ENCODE measurements at regions not wholly inside any gene's neighbourhood (a gene's known extent, or its start where the extent isn't known, plus 50 kb on each side); places are given as distances from the start of the nearest gene placed in this dataset.

GRCh38 chr13:34879851-34880250, 62.2 kb upstream of the NBEA start:
- Histone ChIP-seq H3K36me3 (ENCODE audit: control insufficient read depth, insufficient read depth, low read length) (no peaks in the 10 kb centered on the region), H3K4me1 (no peaks in the 10 kb centered on the region), H3K27me3 (ENCODE audit: control insufficient read depth, insufficient read depth, low read length) (no peaks in the 10 kb centered on the region), H3K9ac (no peak overlapping the region), H3K4me3 (ENCODE audit: low read depth, low read length) (no peak overlapping the region), H3K4me2 (ENCODE audit: low read length) (no peak overlapping the region), H3K9me3 (ENCODE audit: control insufficient read depth, low read length) (no peaks in the 10 kb centered on the region), H3K27ac (no peak overlapping the region), H3K79me2 (no peaks in the 10 kb centered on the region), H2AFZ (no peak overlapping the region)
- no peak for TF ChIP-seq CTCF (IDR thresholded peaks at IDR 0.05)

GRCh38 chr13:34881494-34881893, 60.6 kb upstream of the NBEA start:
- Histone ChIP-seq H3K4me2 (ENCODE audit: low read length) (no peak overlapping the region), H2AFZ (no peak overlapping the region), H3K27me3 (ENCODE audit: control insufficient read depth, insufficient read depth, low read length) (no peaks in the 10 kb centered on the region), H3K9ac (no peak overlapping the region), H3K4me1 (no peaks in the 10 kb centered on the region), H3K27ac (no peak overlapping the region), H3K79me2 (no peaks in the 10 kb centered on the region), H3K4me3 (ENCODE audit: low read depth, low read length) (no peak overlapping the region), H3K9me3 (ENCODE audit: control insufficient read depth, low read length) (no peaks in the 10 kb centered on the region), H3K36me3 (ENCODE audit: control insufficient read depth, insufficient read depth, low read length) (no peaks in the 10 kb centered on the region)
- TF ChIP-seq CTCF (IDR thresholded peaks at IDR 0.05), result no peak

GRCh38 chr13:34883396-34883795, 58.7 kb upstream of the NBEA start:
- Histone ChIP-seq H3K79me2 (no peaks in the 10 kb centered on the region), H3K4me3 (ENCODE audit: low read depth, low read length) (no peak overlapping the region), H2AFZ (no peak overlapping the region), H3K36me3 (ENCODE audit: control insufficient read depth, insufficient read depth, low read length) (no peaks in the 10 kb centered on the region), H3K4me2 (ENCODE audit: low read length) (no peak overlapping the region), H3K4me1 (no peaks in the 10 kb centered on the region), H3K27ac (no peak overlapping the region), H3K9ac (no peak overlapping the region), H3K27me3 (ENCODE audit: control insufficient read depth, insufficient read depth, low read length) (no peaks in the 10 kb centered on the region), H3K9me3 (ENCODE audit: control insufficient read depth, low read length) (no peaks in the 10 kb centered on the region)
- TF ChIP-seq CTCF (IDR thresholded peaks at IDR 0.05), result no peak

GRCh38 chr13:34884366-34884765, 57.7 kb upstream of the NBEA start:
- no peak overlapping the region for H3K4me2 ChIP-seq (ENCODE audit: low read length)
- H3K4me3 ChIP-seq (ENCODE audit: low read depth, low read length), result no peak overlapping the region
- no peak overlapping the region for H2AFZ ChIP-seq
- TF ChIP-seq CTCF (IDR thresholded peaks at IDR 0.05), result no peak
- H3K36me3 ChIP-seq (ENCODE audit: control insufficient read depth, insufficient read depth, low read length), result no peaks in the 10 kb centered on the region
- H3K9me3 ChIP-seq (ENCODE audit: control insufficient read depth, low read length), result no peaks in the 10 kb centered on the region
- H3K27me3 ChIP-seq (ENCODE audit: control insufficient read depth, insufficient read depth, low read length), result no peaks in the 10 kb centered on the region
- H3K79me2 ChIP-seq, result no peaks in the 10 kb centered on the region
- no peak overlapping the region for H3K27ac ChIP-seq
- no peaks in the 10 kb centered on the region for H3K4me1 ChIP-seq
- no peak overlapping the region for H3K9ac ChIP-seq

- no peaks in the 10 kb centered on the region for H3K9me3 ChIP-seq (ENCODE audit: control insufficient read depth, low read length)
- TF ChIP-seq CTCF (IDR thresholded peaks at IDR 0.05), result no peak
- H3K79me2 ChIP-seq, result no peaks in the 10 kb centered on the region
- no peaks in the 10 kb centered on the region for H3K4me1 ChIP-seq
- no peak overlapping the region for H3K27ac ChIP-seq
- no peak overlapping the region for H3K4me3 ChIP-seq (ENCODE audit: low read depth, low read length)
- no peaks in the 10 kb centered on the region for H3K27me3 ChIP-seq (ENCODE audit: control insufficient read depth, insufficient read depth, low read length)
- no peak overlapping the region for H3K4me2 ChIP-seq (ENCODE audit: low read length)
- H3K36me3 ChIP-seq (ENCODE audit: control insufficient read depth, insufficient read depth, low read length), result no peaks in the 10 kb centered on the region
- H2AFZ ChIP-seq, result no peak overlapping the region
- no peak overlapping the region for H3K9ac ChIP-seq
Observed at GRCh38 chr13:34886121-34886875, 55.8 kb upstream of the NBEA start.
